HG03135 (cell line): ENCODE measurements at regions not wholly inside any gene's neighbourhood (a gene's known extent, or its start where the extent isn't known, plus 50 kb on each side); places are given as distances from the start of the nearest gene placed in this dataset.
"Not testable (repeated sequence)": the region's sequence is repeated elsewhere in the genome, so short reads cannot be mapped to it uniquely, and the experiment has no call there.

Experiments
- ATAC-seq: cut with Tn5 transposase; IDR thresholded peaks from one replicate; pipeline ENCODE4 v1.9.1; 2021; ENCODE audit warnings: mild to moderate bottlenecking, moderate library complexity; ENCODE audit not compliant: unreplicated experiment

DNA sequence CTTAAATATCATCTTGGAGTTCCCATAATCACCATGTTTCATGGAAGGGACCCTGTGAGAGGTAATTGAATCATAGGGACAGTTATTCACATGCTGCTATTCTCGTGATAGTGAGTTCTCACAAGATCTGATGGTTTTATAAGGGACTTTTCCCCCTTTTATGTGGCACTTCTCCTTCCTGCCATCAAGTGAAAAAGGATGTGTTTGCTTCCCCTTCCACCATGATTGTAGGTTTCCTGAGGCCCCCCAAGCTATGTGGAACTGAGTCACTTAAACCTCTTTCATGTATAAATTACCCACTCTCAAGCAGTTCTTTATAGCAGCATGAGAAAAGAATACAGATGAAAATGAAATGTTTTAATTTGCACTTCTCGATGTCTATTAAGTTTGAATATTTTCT is 112.0 kb downstream of the ZNF648 start:
- ATAC-seq = no peak

DNA sequence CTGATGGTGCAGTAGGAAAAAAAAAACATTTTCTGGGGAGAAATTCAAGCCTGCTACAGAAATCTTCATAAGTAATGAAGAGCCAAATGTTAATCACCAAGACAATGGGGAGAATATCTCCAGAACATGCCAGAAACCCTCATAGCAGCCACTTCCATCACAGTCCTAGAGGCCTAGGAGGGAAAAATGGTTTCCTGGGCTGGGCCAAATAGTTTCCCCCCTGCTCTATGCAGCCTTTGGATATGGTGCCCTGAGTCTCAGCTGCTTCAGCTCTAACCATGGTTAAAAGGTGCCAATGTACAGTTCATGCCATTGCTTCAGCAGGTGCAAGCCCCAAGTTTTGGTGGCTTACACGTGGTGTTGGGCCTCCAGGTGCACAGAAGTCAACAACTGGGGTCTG is 113.1 kb downstream of the ZNF648 start:
- no peak for ATAC-seq

DNA sequence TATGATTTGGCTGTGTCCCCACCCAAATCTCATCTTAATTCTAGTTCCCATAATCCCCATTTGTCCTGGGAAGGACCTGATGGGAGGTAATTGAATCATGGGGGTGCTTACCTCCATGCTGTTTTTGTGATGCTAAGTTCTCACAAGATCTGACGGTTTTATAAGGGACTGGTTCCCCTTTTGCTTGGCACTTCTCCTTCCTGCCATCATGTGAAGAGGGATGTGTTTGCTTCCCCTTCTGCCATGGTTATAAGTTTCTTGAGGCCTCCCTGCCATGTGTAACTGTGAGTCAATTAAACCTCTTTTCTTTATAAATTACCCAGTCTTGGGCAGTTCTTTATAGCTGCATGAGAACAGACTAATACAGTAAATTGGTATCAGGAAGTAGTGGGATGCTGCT is 114.1 kb downstream of the ZNF648 start:
- ATAC-seq = no peak

DNA sequence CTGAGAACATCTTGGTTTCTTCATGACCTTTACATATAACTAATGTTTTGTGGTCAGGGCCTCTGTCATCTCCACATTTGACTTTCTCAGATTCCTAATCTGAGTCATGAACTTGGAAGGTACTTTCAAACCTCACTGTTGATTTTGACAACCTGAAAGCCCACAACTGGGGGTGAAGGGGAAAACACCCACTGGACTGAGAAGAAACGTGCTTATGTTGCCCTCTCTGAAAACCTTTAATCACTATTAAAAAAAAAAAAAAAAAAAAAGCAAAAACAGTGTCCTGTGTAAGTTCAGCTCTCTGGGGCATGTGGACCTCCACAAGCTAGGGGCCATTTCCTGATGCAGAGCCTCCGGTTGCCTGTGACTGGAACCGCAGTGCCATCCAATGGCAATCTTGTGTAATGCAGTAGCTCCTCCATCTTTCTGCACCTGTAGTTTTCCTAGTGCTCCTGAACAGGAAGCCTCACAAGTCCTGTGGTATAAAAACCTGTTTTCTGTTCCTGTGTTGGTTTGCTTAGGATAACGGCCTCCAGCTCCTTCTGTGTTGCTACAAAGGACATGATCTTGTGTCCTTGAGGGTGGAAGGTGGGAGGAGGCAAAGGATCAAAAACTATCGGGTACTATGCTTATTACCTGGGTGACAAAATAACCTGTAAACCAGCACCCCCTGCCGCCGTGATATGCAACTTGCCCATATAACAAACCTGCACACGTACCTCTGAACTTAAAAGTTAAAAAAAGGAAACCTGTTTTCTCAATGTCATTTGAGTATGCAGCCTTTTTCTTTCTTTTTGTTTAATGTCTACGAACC is 124.5 kb downstream of the ZNF648 start:
- ATAC-seq = peak; percentile 80

DNA sequence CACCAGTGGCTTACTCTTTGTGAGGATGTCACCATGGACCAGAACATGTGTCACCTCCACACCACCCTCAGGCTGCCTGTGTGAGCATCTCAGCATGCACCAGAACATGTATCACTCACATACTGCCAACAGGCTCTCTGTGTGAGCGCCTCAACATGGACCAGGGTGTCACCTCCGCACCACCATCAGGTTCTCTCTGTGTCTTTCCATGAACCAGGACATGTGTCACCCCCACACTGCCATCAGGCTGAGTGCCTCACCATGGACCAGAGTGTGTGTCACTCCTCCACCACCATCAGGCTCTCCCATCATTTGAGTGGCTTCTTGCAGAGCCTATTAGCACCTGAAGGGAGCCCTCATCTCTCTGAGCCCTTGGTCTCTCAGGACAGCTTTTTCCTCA is 125.2 kb downstream of the ZNF648 start:
- peak; percentile 41 for ATAC-seq

DNA sequence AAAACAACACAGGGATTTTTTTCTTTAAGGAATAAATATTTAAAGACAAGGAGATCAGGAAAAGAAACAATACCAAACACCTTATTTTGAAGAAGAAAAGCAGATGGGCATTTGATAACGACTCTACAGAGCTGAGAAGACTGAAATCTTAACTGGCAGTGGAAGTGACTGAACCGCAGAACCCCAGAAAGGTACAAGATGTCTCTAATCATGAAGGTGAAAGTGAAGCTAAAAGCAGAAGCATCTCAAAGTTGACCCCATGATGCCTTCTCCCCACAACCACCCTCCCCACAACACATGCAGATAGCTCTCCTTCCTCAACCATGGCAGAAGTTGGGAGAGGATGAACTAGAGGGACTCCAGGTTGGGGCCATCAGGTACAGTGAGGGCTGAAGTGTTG is 129.6 kb downstream of the ZNF648 start:
- no peak for ATAC-seq

DNA sequence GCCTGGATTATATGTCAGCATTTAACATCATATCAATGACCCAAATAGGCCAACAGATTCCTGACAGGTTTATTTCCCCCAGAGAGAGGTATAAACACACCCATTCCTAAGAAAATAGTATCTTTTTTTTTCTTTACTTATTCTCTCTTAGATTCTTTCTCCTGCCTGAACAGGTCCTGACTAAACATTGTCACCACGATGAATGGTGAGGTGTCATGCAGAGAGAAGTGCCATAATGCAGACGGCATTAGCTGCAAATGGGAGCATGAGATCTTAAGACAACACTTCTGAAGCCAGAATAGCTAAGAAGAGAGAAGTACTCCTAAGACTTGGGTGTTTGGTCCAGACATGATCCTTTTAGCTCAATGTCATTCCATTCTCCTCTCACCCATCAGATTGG is 131.3 kb downstream of the ZNF648 start:
- ATAC-seq = no peak

DNA sequence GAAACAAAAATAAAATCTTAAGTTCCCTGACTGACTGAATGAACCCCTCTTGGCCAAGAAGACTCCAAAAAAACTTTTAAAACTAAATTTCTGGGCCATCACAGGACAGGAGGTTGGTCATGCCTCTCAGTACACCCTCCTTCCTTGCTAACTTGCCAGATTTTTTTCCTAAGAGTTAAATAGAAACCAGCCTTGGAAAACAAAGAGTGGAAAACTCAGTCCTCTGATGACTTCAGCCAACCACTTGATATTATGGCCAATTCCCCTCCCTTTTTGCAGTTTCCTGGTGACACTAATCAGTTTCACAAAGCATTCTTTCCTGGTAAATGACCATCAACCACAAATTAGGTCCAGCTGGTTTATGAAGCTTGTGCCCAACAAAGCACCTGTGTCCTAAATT is 134.8 kb downstream of the ZNF648 start:
- no peak for ATAC-seq

DNA sequence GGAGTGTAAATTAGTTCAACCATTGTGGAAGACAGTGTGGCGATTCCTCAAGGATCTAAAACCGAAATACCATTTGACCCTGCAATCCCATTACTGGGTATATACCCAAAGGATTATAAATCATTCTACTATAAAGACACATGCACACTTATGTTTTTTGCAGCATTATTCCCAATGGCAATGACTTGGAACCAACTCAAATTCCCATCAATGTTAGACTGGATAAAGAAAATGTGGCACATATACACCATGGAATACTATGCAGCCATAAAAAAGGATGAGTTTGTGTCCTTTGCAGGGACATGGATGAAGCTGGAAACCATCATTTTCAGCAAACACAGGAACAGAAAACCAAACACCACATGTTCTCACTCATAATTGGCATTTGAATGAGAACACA is 137.5 kb downstream of the ZNF648 start:
- ATAC-seq = not testable (repeated sequence)

DNA sequence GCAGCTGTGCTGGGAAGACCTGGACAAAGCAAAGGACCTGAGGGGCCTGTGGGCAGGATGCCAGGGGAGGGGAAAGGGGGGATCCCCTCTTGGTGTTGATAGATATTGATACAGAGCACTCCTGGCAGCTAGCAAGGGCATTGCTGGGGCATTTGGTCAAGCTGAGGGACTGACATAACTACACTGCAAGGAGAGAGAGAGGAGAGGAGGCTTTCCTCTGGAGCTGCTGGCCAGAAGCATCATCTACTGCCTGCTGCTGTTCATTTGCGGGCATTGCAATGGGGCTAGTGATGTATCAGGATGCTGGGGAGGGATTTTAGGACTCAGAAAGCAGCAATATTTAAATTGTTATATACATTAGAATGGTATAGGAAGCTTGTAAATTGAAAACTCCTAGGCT is 142.0 kb downstream of the ZNF648 start:
- ATAC-seq = no peak

DNA sequence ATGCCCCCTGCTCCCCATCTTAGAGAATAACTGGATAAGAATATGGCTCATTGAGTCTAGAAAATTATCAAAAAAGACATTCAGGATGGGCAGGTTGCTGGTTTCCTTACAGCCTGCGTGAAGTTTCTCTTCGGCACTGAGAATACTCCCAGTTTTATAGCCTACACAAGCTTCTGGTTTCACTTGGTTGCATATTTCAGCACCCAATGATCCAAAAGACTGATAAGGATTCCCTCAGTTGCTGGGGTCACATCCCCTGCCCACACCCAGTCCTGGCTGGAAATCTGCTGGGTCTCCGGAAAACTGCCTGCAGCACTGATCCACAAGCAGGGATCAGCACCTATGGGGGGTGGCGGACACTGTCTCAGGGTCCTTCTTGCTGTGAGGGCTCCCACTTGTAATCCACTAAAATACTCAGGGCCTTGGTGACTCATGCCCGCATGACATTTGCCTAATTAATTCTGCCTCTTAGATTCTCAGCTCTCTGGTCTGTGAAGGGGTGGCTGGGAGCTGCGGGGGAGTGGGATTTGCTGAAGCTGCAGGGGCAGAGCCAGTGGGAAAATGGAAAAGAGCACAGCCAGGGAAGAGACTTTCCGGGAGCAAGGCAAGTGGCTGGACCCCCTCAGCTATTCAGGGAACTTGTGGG is 142.5 kb downstream of the ZNF648 start:
- ATAC-seq = no peak

DNA sequence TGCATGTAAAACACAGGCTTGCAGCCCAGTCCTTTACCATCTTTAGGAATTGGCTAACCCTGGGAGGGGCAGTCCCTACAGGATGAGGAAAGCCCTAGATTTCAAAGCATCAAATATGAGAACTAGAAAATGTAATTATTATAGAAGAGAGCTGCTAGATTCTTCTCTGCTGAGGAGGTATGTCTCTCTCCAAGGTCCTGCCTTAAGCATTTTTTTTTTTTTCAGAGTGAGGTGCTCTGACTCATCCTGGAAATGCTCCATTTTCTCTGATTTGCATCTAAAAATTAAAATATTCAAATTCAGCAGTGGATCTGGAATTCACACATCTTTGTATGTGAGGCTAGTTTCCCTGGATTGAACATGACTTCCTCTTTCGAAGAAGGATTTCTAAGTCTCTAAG is 149.8 kb downstream of the ZNF648 start:
- ATAC-seq = no peak

DNA sequence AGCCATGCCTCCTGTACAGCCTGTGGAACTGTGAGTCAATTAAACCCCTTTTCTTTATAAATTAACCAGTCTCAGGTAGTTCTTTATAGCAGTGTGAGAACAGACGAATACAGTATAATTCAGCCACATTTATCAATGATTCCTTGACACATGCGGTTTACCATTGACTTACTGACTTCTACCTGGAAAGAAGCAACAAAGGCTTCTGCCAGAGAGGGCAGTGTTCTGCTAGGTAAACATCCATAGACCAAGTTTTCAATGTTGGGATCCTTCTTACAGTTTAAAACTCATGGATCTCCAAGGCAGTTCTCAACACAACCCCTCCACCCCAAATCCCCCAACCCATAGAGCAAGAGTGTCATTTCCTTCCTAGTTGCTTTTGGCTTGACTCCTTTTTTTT is 150.6 kb downstream of the ZNF648 start:
- ATAC-seq = no peak

DNA sequence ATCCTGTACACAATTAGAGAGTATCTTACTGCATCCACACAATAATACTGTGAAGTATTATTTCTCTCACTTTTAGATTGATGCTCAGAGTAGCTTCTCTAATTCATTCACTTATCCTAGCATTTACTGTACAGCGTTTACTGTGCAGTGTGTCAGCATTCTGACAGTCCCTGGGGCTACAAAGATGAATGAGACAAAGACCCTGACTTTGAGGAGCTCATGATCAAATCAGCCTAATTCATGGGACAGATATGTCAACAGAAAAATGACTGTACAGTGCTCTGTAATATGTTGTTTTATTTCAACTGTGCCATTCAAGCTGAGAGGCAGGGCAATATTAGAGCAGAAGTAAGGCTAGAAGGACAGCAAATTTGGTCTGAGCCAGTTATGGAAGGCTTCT is 152.5 kb downstream of the ZNF648 start:
- ATAC-seq = no peak

DNA sequence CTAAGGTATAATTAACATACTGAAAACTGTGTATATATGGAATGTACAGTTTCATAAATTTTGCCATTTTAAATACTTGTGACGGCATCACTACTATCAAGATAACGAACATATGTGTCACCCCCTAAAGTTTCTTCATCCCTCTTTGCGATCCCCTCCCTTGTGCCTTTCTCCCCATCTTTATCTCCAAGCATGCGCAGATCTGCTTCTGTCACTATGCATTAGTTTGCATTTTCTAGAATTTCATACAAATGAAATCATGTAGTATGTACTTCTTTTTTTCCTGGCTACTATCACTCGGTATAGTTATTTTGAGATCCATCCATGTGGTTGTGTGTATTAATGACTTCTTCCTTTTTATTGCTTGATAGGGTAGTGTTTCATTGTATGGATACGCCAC is 154.9 kb downstream of the ZNF648 start:
- no peak for ATAC-seq

DNA sequence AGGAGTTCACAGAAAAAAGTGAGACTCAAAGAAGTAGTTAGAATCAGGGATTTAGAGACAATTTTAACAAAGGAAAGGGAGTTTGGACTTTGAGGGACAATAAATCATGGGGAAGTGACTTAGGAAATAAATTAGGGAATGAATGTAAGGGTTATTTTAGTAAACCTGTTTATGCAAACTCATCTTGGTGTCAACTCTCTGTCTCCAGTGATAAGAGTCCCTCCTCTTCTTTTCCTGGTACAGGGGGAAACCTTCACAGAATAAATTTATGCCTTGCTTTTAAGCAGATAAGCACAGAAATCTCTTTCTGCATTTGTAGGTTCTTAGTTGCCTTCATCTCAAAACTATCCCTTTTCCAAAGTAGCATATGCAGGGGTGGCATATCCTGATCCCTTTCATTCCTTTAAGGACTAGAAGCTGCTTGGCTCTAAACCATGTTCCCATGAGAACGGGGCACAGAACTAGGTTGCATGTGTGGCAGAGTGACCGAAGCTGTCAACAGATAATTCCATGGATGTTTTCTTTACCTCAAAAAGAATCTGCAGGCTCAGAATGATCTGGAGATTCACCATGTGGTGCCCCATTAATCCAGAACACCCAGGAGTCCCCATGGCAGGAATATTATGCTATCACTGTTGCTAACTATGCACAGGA is 155.4 kb downstream of the ZNF648 start:
- no peak for ATAC-seq

DNA sequence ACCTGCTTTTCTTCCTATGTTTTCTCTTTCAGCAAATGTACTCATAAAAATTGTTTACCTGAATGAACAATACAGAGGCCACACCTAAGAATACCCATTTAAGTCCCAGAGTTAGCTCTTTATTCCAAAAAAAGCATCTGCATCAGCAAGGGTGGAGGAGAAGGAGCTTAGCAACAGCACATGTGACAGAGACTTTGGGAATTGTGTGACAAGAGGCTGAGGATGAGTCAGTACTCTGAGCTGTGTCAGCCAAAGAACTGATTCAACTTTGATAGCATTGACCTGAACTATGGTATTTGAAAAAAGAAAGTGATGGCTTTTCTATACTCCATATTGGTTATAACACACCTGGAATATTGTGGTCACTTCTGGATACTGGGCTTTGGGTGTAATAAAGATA is 162.7 kb downstream of the ZNF648 start:
- ATAC-seq = no peak

DNA sequence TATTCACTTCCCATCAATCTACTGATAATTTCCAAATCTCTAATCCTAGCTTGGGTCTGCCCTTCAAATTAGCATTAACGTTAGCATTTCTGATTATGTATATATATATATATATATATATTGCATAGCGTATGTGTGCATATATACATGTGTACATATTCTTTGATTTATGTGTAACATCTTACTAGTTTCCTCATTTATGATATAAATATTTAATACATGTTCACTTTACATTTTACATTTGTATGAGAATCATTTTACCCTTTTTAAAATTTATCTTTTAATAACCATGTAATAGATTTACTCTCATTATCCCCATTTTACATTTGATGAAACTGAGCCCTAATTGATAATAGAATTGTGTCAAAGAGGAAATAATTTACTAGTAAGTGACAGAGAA is 164.7 kb downstream of the ZNF648 start:
- ATAC-seq = no peak

DNA sequence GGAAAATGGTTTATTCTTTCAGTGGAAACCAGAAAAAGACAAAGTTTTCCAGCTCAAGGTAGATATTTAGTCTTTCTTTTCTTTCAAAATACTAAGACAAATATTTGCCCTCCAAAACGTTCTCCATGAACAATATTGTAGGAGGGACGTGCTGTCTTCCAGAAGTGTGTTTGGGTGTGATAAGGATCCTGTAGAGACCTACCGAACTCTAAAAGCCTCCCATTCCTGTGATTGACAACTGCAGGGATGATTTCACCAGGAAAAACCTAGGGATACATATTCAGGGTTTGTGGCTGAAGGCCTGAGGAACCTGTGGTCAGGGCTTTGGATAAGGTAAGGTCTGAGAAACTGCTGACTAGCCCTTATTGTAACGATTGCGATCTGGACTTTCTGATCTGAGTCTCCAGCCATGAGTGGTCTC is 167.1 kb downstream of the ZNF648 start:
- ATAC-seq = no peak

DNA sequence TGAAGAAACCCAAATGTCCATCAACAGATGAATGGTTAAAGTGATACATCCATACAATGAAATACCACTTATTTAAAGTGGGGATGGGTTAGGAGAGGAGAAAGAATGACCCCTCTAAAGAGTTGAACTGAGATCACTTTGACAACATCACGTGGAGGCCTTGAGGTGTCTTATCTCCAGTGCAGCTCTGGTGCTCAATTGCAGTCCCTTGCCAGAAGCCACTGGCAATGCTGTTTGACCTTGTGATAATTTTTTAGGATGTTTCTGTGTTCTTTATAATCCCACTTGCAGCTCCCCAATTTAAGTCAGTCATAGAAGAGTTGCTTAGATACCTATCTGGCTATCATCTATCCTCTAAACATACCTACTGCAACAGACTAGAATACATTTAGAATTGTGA is 167.6 kb downstream of the ZNF648 start:
- no peak for ATAC-seq

DNA sequence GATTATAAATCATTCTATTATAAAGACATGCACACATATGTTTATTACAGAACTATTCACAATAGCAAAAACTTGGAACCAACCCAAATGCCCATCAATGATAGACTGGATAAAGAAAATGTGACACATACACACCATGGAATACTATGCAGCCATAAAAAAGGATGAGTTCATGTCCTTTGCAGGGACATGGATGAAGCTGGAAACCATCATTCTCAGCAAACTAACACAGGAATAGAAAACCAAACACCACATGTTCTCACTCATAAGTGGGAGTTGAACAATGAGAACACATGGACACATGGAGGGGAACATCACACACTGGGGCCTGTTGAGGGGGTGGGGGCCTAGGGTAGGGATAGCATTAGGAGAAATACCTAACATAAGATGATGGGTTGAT is 168.4 kb downstream of the ZNF648 start:
- not testable (repeated sequence) for ATAC-seq

DNA sequence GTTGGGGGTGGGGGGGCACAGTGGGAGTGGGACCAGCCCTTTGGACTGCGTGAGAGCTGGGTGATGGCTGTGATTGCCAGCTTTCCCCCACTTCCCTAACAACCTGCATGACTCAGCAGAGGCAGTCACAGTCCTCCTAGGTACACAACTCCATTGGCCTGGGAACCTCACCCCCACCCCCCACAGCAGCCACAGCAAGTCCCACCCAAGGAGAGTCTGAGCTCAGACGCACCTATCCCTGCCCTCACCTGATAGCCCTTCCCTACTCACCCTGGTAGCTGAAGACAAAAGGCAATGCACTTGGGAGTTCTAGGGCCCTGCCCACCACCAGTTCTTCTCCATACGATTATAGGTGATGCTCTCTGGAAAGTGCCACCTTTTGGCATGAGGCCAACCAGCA is 188.9 kb downstream of the ZNF648 start:
- no peak for ATAC-seq
